Thoracic aorta (tissue), 2 donors: ENCODE measurements at regions not wholly inside any gene's neighbourhood (a gene's known extent, or its start where the extent isn't known, plus 50 kb on each side); places are given as distances from the start of the nearest gene placed in this dataset.

Source experiments
- ATAC-seq: fragments of 150-250 bp; one replicate; pipeline ENCODE4 v1.8.0; 2017; ENCODE audit warnings: low read depth; ENCODE audit not compliant: insufficient number of reproducible peaks, low FRiP score
- DNase-seq: peaks from one replicate; pipeline ENCODE4 v3.0.0-alpha.2; 2020; ENCODE audit warnings: low spot score
- H3K27ac ChIP-seq, 2 donors: fragments of 200-600 bp; sonication (generic); 1 replicate in 1 of 2; 2 replicates in 1 of 2; pipeline ENCODE4 v1.5.1; 2016; ENCODE audit warnings: mild to moderate bottlenecking in 2 of 2, moderate library complexity in 2 of 2
- H3K27me3 ChIP-seq: fragments of 200-600 bp; sonication (generic); replicated peaks from 2 replicates; pipeline ENCODE4 v1.6.0; 2016; ENCODE audit warnings: mild to moderate bottlenecking; ENCODE audit not compliant: insufficient read depth
- H3K36me3 ChIP-seq: fragments of 200-600 bp; sonication (generic); one replicate; pipeline ENCODE4 v1.5.1; 2016
- H3K4me1 ChIP-seq, 2 donors: fragments of 200-600 bp; sonication (generic); 1 replicate in 1 of 2; 2 replicates in 1 of 2; pipeline versions ENCODE4 v1.5.1 to v1.6.0; 2016; ENCODE audit warnings: low read depth in 2 of 2, mild to moderate bottlenecking in 1 of 2; ENCODE audit not compliant: control insufficient read depth in 1 of 2
- H3K4me3 ChIP-seq: fragments of 200-600 bp; sonication (generic); 2 replicates; pipeline ENCODE4 v1.5.1; 2016; ENCODE audit warnings: mild to moderate bottlenecking
- H3K9me3 ChIP-seq: fragments of 200-600 bp; sonication (generic); 2 replicates; pipeline ENCODE4 v1.5.1; 2016
- TF ChIP-seq, protein P1 (sequence below): fragments of 200-600 bp; sonication (generic); IDR thresholded peaks from one replicate; pipeline ENCODE4 v1.5.1; 2019; ENCODE audit warnings: antibody characterized with exemption

- Histone ChIP-seq H3K4me3 (no peak overlapping the region), H3K36me3 (no peaks in the 10 kb centered on the region), H3K4me1 (no peaks in the 10 kb centered on the region), H3K27ac (no peak overlapping the region), H3K27me3 (no peaks in the 10 kb centered on the region), H3K9me3 (no peaks in the 10 kb centered on the region)
- DNase-seq (no peak), ATAC-seq (no peak)
- TF ChIP-seq, protein P1, sequence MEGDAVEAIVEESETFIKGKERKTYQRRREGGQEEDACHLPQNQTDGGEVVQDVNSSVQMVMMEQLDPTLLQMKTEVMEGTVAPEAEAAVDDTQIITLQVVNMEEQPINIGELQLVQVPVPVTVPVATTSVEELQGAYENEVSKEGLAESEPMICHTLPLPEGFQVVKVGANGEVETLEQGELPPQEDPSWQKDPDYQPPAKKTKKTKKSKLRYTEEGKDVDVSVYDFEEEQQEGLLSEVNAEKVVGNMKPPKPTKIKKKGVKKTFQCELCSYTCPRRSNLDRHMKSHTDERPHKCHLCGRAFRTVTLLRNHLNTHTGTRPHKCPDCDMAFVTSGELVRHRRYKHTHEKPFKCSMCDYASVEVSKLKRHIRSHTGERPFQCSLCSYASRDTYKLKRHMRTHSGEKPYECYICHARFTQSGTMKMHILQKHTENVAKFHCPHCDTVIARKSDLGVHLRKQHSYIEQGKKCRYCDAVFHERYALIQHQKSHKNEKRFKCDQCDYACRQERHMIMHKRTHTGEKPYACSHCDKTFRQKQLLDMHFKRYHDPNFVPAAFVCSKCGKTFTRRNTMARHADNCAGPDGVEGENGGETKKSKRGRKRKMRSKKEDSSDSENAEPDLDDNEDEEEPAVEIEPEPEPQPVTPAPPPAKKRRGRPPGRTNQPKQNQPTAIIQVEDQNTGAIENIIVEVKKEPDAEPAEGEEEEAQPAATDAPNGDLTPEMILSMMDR, result no peak
These were observed 1716.4 kb downstream of the EFNA5 start for GRCh38 chr5:105954341-105954740.

DNA sequence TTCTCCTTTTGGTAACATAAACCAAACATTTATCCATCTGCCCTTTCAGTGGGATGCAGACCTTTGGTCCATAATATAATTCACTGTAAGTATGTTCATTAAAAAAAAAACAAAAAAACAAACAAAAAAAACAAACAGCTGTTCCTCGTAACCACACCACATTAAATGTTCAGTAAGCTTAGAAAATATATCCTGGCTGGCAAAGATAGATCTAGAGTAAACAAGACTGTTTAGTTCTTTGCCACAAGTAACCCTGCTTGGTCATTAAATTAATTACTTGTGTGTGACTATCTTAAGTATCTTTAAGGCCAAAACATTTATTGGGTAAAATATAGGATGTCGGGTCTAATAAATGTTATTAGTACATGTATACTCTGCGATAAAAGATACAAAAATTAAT lies 1717.1 kb downstream of the EFNA5 start:
- no peaks in the 10 kb centered on the region for H3K9me3 ChIP-seq
- DNase-seq (no peak), ATAC-seq (no peak)
- H3K4me3 ChIP-seq, result no peak overlapping the region
- TF ChIP-seq, protein P1, result no peak
- no peak overlapping the region for H3K27ac ChIP-seq
- no peaks in the 10 kb centered on the region for H3K36me3 ChIP-seq
- H3K4me1 ChIP-seq, result no peaks in the 10 kb centered on the region
- H3K27me3 ChIP-seq, result no peaks in the 10 kb centered on the region

GRCh38 chr5:105952875-105953274 lies 1717.9 kb downstream of the EFNA5 start:
- H3K36me3 ChIP-seq, result no peaks in the 10 kb centered on the region
- H3K9me3 ChIP-seq, result no peaks in the 10 kb centered on the region
- H3K27me3 ChIP-seq, result no peaks in the 10 kb centered on the region
- TF ChIP-seq, protein P1, result no peak
- H3K27ac ChIP-seq, result no peak overlapping the region
- no peak overlapping the region for H3K4me3 ChIP-seq
- DNase-seq (no peak), ATAC-seq (no peak)
- H3K4me1 ChIP-seq, result no peaks in the 10 kb centered on the region

GRCh38 chr5:105947461-105947860 lies 1723.3 kb downstream of the EFNA5 start:
- TF ChIP-seq, protein P1, result no peak
- H3K27ac ChIP-seq, result no peak overlapping the region
- H3K9me3 ChIP-seq, result no peaks in the 10 kb centered on the region
- no peaks in the 10 kb centered on the region for H3K36me3 ChIP-seq
- ATAC-seq (no peak), DNase-seq (no peak)
- H3K27me3 ChIP-seq, result no peaks in the 10 kb centered on the region
- H3K4me1 ChIP-seq, result no peaks in the 10 kb centered on the region
- H3K4me3 ChIP-seq, result no peak overlapping the region

GRCh38 chr5:105945203-105945972 lies 1725.3 kb downstream of the EFNA5 start:
- no peak overlapping the region for H3K4me3 ChIP-seq
- H3K4me1 ChIP-seq, result peaks cover 2 to 9% of the 10 kb centered on the region in 2 donors
- H3K9me3 ChIP-seq, result no peaks in the 10 kb centered on the region
- no peaks in the 10 kb centered on the region for H3K27me3 ChIP-seq
- DNase-seq, result no peak
- H3K27ac ChIP-seq, result no peak overlapping the region
- no peaks in the 10 kb centered on the region for H3K36me3 ChIP-seq
- no peak for ATAC-seq
- TF ChIP-seq, protein P1, result no peak
